Chondrocyte (in vitro differentiated cells): ENCODE measurements at regions not wholly inside any gene's neighbourhood (a gene's known extent, or its start where the extent isn't known, plus 50 kb on each side); places are given as distances from the start of the nearest gene placed in this dataset.

Experiments
- DNase-seq: peaks from one replicate; pipeline ENCODE4 v3.0.0; 2021; ENCODE audit warnings: mixed read lengths, low spot score
- H3K27ac Mint-ChIP-seq: one replicate; pipeline ENCODE4 v1.8.0; 2021; ENCODE audit warnings: mild to moderate bottlenecking, moderate library complexity, mixed read lengths; ENCODE audit not compliant: unreplicated experiment
- H3K27me3 Mint-ChIP-seq: 2 replicates; pipeline ENCODE4 v1.8.0; 2021; ENCODE audit warnings: low read depth, mixed read lengths
- H3K36me3 Mint-ChIP-seq: 2 replicates; pipeline ENCODE4 v1.8.0; 2021; ENCODE audit warnings: low read depth, mixed read lengths
- H3K4me1 Mint-ChIP-seq: 2 replicates; pipeline ENCODE4 v1.8.0; 2021; ENCODE audit warnings: low read depth, mild to moderate bottlenecking, mixed read lengths
- H3K4me3 Mint-ChIP-seq: one replicate; pipeline ENCODE4 v1.8.0; 2021; ENCODE audit warnings: mild to moderate bottlenecking, moderate library complexity, mixed read lengths; ENCODE audit not compliant: unreplicated experiment
- H3K9me3 Mint-ChIP-seq: 2 replicates; pipeline ENCODE4 v1.8.0; 2021; ENCODE audit warnings: low read depth, mixed read lengths
- CTCF ChIP-seq: fragments of 200-600 bp; sonication (generic); IDR thresholded peaks from 2 replicates; pipeline ENCODE4 v1.5.0; 2021; ENCODE audit warnings: antibody characterized with exemption, mild to moderate bottlenecking, moderate library complexity

DNA sequence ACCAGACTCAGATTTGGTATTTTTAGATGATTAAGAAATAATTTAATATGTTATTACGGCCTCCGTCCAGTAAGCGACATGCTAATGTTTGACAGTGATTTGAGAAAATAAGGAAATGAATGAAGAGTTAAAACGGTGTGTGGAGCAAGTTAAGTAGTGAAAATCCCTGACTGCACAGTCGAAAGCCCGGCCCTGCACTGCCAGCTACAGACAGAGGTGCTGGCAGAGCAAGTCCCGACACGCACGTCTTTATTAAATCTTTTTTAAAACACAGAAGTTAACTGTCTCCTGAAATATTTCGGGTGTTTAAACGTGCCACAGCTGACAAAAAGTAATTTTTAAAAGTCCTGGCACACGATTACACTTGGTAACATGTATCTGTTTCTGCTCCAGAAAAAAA lies 293.4 kb upstream of the RNF32 start:
- DNase-seq = no peak
- no peaks in the 10 kb centered on the region for H3K27me3 Mint-ChIP-seq
- no peak overlapping the region for H3K27ac Mint-ChIP-seq
- no peaks in the 10 kb centered on the region for H3K4me1 Mint-ChIP-seq
- no peak overlapping the region for H3K4me3 Mint-ChIP-seq
- peaks cover 11% of the 10 kb centered on the region for H3K9me3 Mint-ChIP-seq
- no peaks in the 10 kb centered on the region for H3K36me3 Mint-ChIP-seq
- TF ChIP-seq CTCF = no peak

GRCh38 chr7:156344595-156344994 lies 296.0 kb upstream of the RNF32 start:
- H3K36me3 Mint-ChIP-seq = no peaks in the 10 kb centered on the region
- no peak overlapping the region for H3K4me3 Mint-ChIP-seq
- H3K9me3 Mint-ChIP-seq = peaks cover 11% of the 10 kb centered on the region
- no peak overlapping the region for H3K27ac Mint-ChIP-seq
- no peak for DNase-seq
- no peaks in the 10 kb centered on the region for H3K4me1 Mint-ChIP-seq
- TF ChIP-seq CTCF = no peak
- H3K27me3 Mint-ChIP-seq = no peaks in the 10 kb centered on the region

DNA sequence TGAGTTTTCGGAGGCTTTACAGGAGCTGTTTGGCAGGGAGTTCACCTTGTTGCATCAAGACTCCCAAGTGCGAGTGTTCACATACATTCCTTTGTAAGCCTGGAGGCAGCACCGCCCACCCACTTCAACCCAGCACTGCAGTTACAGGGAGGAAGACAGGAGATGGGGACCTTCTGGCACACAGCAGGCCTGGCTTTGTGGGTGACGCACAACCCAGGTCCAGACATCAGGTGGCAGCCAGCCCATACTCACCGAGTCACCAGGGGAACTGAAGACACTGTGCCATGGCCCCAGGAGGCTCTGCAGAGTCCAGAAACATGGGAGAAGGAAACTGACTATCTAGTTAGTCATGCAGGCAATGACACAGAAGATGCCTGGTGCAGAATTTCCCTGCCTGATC lies 305.9 kb upstream of the RNF32 start:
- no peaks in the 10 kb centered on the region for H3K36me3 Mint-ChIP-seq
- no peaks in the 10 kb centered on the region for H3K4me1 Mint-ChIP-seq
- H3K27ac Mint-ChIP-seq = no peak overlapping the region
- H3K9me3 Mint-ChIP-seq = peaks cover 25% of the 10 kb centered on the region
- H3K27me3 Mint-ChIP-seq = no peaks in the 10 kb centered on the region
- H3K4me3 Mint-ChIP-seq = no peak overlapping the region
- no peak for TF ChIP-seq CTCF
- no peak for DNase-seq

- no peaks in the 10 kb centered on the region for H3K4me1 Mint-ChIP-seq
- H3K27ac Mint-ChIP-seq = no peak overlapping the region
- peaks cover 18% of the 10 kb centered on the region for H3K9me3 Mint-ChIP-seq
- TF ChIP-seq CTCF = no peak
- no peak overlapping the region for H3K4me3 Mint-ChIP-seq
- H3K36me3 Mint-ChIP-seq = no peaks in the 10 kb centered on the region
- no peak for DNase-seq
- H3K27me3 Mint-ChIP-seq = no peaks in the 10 kb centered on the region
These were observed 312.7 kb upstream of the RNF32 start for GRCh38 chr7:156327916-156328315.

DNA sequence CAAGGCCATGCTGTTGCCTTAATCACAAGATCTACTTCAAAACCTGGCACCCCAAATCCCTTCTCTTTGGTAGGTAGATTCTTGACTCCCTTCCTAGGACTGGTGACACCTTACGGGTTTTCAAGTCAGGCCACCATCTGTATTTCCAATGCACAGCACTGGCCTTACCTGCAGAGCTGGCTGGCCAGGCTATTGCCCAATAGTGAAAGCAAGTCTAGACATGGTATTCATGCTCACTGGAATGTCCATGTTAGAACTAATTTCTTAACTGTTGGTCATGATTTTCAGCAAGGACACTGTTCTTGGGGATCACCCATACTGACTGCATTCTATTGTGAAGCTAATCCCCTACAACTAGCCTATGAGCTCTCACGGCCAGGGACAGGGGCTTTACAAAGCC lies 313.1 kb upstream of the RNF32 start:
- Mint-ChIP-seq H3K4me3 (no peak overlapping the region), H3K4me1 (no peaks in the 10 kb centered on the region), H3K27ac (no peak overlapping the region), H3K27me3 (no peaks in the 10 kb centered on the region), H3K9me3 (peaks cover 18% of the 10 kb centered on the region), H3K36me3 (no peaks in the 10 kb centered on the region)
- DNase-seq = no peak
- TF ChIP-seq CTCF = no peak
